PC-3 (cell line): ENCODE measurements at regions not wholly inside any gene's neighbourhood (a gene's known extent, or its start where the extent isn't known, plus 50 kb on each side); places are given as distances from the start of the nearest gene placed in this dataset.

Source experiments
- CTCF ChIP-seq: fragments of 300-600 bp; sonication (generic); conservative IDR thresholded peaks from 2 replicates; pipeline ENCODE4 v1.5.1; 2017; ENCODE audit warnings: antibody characterized with exemption, low read depth, mild to moderate bottlenecking, low read length
- EZH2 ChIP-seq: fragments of 300-600 bp; sonication (generic); IDR thresholded peaks from one replicate; pipeline ENCODE4 v1.6.1; 2017; ENCODE audit warnings: antibody characterized with exemption, mild to moderate bottlenecking, low read length; ENCODE audit not compliant: unreplicated experiment
- EZH2phosphoT487 ChIP-seq: fragments of 300-600 bp; sonication (generic); IDR thresholded peaks from 2 replicates; pipeline ENCODE4 v1.6.1; 2018; ENCODE audit warnings: mild to moderate bottlenecking, antibody characterized with exemption, low read length, borderline replicate concordance

- TF ChIP-seq CTCF (no peak), EZH2 (no peak), EZH2phosphoT487 (no peak)
Measured at GRCh38 chr2:118779362-118779761, 68.1 kb downstream of the EN1 start.
